GM19397 (cell line): ENCODE measurements at regions not wholly inside any gene's neighbourhood (a gene's known extent, or its start where the extent isn't known, plus 50 kb on each side); places are given as distances from the start of the nearest gene placed in this dataset.

Source experiments
- ATAC-seq: cut with Tn5 transposase; IDR thresholded peaks from one replicate; pipeline ENCODE4 v1.9.1; 2021; ENCODE audit warnings: mild to moderate bottlenecking, moderate library complexity; ENCODE audit not compliant: unreplicated experiment

DNA sequence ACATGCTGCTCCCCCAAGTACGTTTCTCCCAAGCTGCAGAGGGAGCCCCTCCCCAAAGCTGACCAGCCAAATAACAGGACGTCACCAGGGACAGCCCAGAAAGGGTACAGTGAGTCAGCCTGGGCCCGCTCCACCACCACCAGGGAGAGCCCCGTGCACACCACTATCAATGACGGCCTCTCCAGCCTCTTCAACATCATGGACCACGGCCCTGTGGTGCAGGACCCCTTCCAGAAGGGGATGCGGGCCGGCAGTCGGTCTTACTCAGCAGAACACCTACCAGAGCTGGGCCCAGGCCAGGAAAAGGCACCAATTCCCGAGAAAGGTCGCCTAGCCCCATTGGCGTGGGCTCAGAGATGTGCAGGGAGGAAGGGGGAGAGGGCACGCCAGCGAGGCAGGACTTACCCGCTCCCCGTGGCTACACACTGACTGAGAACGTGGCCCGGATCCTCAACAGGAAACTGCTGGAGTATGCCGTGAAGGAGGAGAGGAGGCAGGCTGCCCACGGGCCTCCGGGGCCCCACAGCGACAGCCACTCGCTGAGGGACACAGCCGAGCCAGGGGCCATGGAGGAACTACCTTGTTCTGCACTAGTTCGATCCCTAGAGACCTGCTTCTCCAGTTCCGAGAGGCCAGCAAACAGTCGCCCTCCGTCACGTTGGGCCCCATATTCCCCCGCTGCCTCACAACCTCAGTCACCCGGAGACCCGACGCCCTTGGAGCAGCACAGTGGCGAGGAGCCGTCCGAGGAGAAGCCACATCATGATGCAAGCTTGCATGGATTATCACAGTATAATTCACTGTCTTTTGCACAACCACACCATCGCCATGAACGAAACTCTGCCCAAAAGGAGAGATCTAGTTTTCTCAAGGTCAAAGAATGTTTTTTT lies 815.9 kb upstream of the KLHL1 start:
- no peak for ATAC-seq

DNA sequence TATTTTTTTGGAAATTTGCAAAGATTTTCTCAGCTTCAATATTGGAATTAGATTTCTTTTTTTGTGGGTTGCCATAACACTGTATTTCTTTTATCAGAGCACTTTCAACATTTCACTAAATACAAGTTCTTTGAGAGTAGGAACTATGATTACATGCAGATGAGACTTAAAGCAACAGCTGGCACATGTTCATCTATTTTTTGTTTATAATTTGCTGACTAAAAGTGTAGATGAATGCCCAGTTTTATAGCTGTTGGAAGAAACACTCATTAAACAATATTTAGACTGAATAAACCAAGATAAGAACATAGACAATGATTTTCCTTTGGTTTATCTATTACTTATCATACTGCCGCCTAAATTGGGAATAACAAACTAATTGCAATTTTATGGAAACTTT lies 803.0 kb upstream of the KLHL1 start:
- ATAC-seq = no peak

GRCh38 chr13:70908795-70909194 lies 800.5 kb upstream of the KLHL1 start:
- no peak for ATAC-seq

DNA sequence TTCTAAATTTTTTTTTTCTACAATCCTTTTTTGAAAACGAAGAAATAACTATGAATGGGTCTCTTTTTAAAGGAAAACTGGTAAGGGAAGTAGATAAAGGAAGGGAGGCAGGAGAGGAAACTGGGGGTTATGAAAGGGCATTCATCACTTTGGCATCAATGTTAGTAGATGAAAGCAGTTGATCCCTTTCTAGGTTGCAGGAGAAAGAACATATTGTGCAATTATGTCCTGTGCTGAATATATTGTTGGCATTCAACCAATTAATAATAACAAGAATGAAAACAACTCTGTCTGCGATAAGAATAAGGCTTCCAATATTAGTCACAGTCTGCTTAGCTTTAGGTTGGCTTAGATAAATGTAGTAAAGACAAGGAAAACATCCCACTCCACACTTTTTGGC lies 796.8 kb upstream of the KLHL1 start:
- no peak for ATAC-seq

- ATAC-seq = no peak
These were observed 787.9 kb upstream of the KLHL1 start for GRCh38 chr13:70896136-70896535.

- ATAC-seq = no peak
These were observed 787.3 kb upstream of the KLHL1 start for GRCh38 chr13:70895599-70895998.

DNA sequence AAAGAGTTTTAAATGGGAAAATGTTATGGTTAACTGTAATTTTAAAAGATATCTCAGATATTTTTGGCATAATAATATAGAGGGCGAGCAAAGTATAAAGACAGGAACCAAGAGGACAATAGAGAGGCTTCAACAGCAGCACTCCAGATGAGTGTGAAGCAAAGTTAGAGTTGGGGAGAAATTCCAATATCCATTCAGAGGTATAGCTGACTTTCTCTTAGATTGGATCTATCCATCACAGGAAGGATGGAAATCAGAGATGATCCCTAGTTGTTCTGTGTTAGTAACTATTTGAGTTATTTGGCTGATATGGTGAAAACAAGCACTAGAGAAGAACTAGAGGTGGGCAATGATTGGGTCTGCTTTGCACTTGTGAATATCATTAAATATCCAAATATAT lies 786.0 kb upstream of the KLHL1 start:
- no peak for ATAC-seq

GRCh38 chr13:70893832-70894231 lies 785.6 kb upstream of the KLHL1 start:
- ATAC-seq = peak; percentile 64

- ATAC-seq = no peak
These were observed 782.0 kb upstream of the KLHL1 start for GRCh38 chr13:70890289-70890688.

DNA sequence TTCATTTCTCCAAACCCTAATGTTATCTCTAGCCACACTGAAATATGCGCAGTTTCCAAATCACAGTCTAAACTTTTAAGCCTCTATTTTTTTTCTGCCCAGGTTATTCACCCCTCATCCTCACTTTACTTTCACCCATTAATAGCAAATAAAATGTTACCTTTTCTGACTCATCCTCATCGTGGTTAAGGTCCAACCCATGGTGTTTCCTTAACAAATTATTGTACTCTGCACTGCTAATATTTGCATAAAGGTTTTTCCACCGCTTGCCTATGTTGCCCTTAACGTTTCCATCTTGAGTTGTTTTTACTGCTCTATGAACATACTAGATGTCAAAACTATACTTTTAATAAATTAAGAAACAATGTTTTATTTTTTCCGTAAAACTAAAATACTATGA lies 780.9 kb upstream of the KLHL1 start:
- ATAC-seq = no peak

- no peak for ATAC-seq
These were observed 775.9 kb upstream of the KLHL1 start for GRCh38 chr13:70884196-70884595.

DNA sequence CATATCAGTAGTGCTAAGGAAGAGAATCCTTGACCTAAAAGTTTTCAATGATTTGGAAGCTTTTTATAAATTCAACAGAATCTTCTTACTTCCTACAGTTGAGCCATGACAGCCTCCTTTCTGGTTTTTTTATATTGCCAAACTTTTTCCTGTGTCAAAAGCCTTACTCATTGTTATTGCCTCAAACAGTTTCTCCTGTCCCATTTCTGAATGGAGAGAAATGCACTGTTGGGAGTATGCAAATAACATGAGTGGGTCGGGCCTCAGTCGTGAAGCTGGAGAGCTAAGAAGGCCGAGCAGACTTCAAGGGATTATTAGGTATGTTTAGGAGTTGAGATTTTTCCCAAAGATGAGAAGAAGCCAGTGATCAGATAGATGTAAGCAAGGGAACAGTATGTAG lies 766.4 kb upstream of the KLHL1 start:
- ATAC-seq = no peak

GRCh38 chr13:70864731-70865130 lies 756.5 kb upstream of the KLHL1 start:
- no peak for ATAC-seq

DNA sequence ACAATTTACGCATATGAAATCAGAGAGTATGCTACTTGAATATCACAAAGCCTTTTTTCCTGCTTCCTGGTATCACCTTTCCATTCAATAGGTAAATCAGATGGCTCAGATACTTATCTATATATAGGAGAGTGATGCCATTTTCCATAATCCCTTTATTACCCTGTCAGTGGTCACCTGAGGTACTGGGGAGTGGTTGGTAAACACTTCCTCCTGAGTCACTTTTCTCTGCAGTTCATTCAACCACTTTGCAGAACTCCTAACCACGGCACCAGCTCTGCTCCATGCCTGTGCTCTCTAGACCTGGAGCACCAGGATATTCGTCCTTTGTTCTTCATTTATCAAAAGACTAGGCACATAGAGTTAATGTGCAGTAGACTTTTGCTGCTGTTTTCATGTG lies 748.5 kb upstream of the KLHL1 start:
- ATAC-seq = no peak

DNA sequence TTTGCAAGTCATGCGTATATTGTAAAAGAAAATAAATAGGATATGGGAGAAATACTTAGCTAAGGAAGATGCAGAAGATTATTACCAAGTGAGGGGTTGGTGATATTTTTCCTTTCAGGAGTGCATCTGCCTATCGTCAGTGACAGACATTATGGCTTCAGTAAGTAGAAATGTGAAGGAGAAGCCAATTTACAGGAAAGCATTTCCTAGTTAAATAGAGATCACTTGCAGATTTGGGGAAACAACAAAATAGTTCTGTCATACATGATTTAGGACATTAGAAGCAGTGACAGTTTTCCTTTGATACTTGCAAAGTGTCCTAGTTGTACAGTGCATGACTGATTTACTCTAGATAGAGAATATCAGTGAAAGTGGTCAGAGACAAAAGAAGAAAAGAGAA lies 747.8 kb upstream of the KLHL1 start:
- no peak for ATAC-seq

DNA sequence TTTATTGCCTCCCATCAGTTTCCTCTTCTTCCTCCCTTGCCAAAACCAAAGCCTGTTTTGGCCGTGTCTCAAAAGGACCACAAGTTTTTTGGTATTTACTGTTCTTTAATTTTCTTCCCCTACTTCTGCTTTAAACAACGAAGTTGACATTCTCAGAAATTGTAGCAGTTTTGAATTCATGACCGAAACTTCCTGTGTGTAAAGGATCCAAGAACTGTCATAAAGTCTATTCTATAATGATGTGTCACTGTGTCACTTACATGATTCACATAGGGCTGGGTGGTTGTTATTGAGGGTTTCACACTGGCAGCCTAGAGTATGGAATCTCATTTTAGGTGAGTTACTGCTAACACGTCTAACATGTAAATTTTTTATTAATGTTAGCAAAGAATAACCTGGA lies 741.0 kb upstream of the KLHL1 start:
- ATAC-seq = no peak

DNA sequence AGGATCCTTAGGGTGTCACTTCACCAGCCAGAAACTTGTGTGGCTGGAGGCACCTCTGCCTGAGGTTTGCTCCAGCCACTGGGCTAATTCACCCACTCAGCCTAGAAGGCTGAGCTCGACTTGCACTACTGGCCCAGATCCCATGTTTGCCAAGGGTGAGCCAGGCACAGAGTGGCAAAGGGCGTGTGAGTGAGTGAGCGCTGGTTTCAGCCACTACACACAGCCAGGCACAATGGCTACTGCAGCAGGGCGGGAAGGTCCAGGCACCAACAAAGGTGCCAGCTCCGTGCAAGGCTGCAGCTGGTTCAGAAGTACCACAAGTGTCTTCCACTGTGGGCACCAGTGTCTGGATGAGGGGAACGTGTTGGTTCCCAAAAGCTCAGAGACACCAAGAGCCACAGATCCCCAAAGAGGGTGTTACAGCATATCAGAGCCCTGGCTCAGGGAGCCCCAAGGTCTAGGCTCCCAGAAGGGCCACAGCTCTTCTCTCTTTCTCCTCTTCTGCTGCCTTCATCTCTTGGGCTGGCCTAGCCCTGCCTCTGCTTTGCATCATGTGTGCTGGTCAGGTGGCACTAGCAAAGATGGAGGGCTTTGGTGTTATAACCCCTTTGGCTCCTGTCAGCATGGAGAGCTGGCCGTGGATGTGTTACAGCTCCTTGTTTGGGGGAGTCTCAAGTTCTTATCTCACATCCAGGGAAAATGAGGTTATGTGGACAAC lies 736.3 kb upstream of the KLHL1 start:
- no peak for ATAC-seq

- no peak for ATAC-seq
These were observed 733.9 kb upstream of the KLHL1 start for GRCh38 chr13:70842062-70842644.

- ATAC-seq = no peak
These were observed 733.2 kb upstream of the KLHL1 start for GRCh38 chr13:70841240-70842061.

DNA sequence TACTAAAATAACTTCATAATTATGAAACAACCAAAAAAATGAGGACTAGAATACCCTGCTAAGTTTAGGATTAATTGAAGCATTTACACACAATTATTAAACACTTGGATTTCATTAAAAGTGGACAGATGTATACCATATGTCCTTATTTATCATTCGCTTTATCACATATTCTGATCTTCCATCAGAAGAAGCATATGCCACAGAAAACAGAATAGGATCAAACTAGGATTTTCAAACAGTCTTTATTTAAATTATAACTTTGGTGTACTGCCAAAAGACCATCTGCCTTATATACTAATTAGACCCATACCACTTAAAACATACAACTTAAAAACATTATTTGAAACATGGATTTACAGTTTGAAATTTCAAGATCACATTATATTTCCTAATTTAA lies 727.1 kb upstream of the KLHL1 start:
- no peak for ATAC-seq

DNA sequence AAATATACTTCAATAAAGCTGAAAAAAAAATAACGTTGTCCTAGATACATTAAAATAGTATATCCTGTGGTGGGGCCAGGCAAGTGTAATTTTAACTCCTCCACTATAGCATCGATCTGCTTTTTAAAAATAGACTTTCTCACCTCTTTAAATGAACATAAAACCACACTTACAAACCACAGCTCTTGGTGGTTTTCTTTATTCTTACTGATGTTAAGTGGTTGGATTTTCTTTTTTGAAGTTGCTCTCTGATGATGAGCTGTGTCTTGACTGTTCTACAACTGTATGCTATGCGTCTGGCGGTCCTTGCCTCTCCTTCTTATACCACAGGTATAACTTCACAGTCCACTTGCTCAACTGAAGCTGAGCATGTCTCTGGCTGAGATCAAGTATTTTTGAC lies 721.5 kb upstream of the KLHL1 start:
- ATAC-seq = no peak
